ENCODE measurements at regions not wholly inside any gene's neighbourhood (a gene's known extent, or its start where the extent isn't known, plus 50 kb on each side); places are given as distances from the start of the nearest gene placed in this dataset.

DNA sequence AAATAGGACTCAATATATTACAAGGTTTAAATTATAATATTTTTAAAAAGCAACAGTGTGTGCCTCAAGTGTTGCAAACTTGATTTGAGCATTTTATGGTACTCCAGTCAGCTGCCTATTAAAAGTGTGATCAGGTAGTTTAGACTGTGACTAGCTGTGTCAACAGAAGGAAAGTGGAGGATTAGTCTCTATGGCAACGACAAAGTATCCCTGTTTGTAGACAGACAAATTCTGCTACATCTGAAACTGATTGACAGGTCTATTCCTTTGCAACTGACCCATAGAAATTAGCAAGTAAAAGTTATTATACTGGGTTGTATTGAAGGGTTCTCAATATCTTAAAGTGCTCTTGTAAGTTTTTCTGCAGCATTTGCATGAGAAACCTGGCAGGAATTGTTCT, 249.8 kb upstream of the ARRDC3 start:
- ATAC-seq (no peak), FAIRE-seq (no peak), DNase-seq (ENCODE audit: low read depth, low spot score) (no peak)
- 0% methylated on average over 1 of the region's 1 CpG for WGBS (ENCODE audit: insufficient coverage, insufficient replicate concordance, low lambda C conversion rate, missing lambda C conversion rate)
- in situ Hi-C loops (cut with MboI) (no loop called here), intact Hi-C loops (cut with micrococcal nuclease; ENCODE audit: unreplicated experiment) (no loop called here)
- no peak overlapping the region for H3K27ac ChIP-seq (ENCODE audit: control insufficient read depth, insufficient read depth)
- H3K4me3 ChIP-seq, result no peak overlapping the region
- no peaks in the 10 kb centered on the region for H3K36me3 ChIP-seq (ENCODE audit: control insufficient read depth in 2 of 2, insufficient read depth in 2 of 2, low read length in 1 of 2)
- ChIA-PET POLR2A (no interaction called here), RAD21 (ENCODE audit: unreplicated experiment) (interaction anchor here (1.4 kb wide), 1 partner anchor 9 kb away, joined by 3 read pairs; no protein-coding TSS in a partner anchor), SMC1A (ENCODE audit: uncharacterized antibody, unreplicated experiment) (interaction anchor here (1.1 kb wide), 1 partner anchor 9 kb away, joined by 3 read pairs; no protein-coding TSS in a partner anchor), CTCF (interaction anchor here (1.1 to 2.1 kb wide), 2 partner anchors 9 to 11 kb away, joined by 3 to 17 read pairs; no protein-coding TSS in a partner anchor)
- no peak overlapping the region for H3K9ac ChIP-seq (ENCODE audit: control insufficient read depth, insufficient read depth, low read length)
- H3K27me3 ChIP-seq (replicated peaks in 1 of 2; ENCODE audit: control insufficient read depth in 2 of 2, insufficient read depth in 2 of 2, low read length in 1 of 2), result no peaks in the 10 kb centered on the region
- TF ChIP-seq, protein P1, sequence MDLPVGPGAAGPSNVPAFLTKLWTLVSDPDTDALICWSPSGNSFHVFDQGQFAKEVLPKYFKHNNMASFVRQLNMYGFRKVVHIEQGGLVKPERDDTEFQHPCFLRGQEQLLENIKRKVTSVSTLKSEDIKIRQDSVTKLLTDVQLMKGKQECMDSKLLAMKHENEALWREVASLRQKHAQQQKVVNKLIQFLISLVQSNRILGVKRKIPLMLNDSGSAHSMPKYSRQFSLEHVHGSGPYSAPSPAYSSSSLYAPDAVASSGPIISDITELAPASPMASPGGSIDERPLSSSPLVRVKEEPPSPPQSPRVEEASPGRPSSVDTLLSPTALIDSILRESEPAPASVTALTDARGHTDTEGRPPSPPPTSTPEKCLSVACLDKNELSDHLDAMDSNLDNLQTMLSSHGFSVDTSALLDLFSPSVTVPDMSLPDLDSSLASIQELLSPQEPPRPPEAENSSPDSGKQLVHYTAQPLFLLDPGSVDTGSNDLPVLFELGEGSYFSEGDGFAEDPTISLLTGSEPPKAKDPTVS (IDR thresholded peaks at IDR 0.05; ENCODE audit: low read depth, low read length), result no peak
- TF ChIP-seq CREB1 (IDR thresholded peaks at IDR 0.05; ENCODE audit: low read depth), result no peak
- TF ChIP-seq POLR2AphosphoS2 (IDR thresholded peaks at IDR 0.05; ENCODE audit: low read depth, low read length), result no peak
- no peak for TF ChIP-seq RCOR1 (conservative IDR thresholded peaks at IDR 0.05; ENCODE audit: low read depth, low read length)
- no peak for TF ChIP-seq SIN3A (IDR thresholded peaks at IDR 0.05; ENCODE audit: low read depth, low read length)
- TF ChIP-seq NRF1 (conservative IDR thresholded peaks at IDR 0.05; ENCODE audit: low read depth, low read length), result no peak
- no peak for TF ChIP-seq DPF2 (IDR thresholded peaks at IDR 0.05)
- no peaks in the 10 kb centered on the region for H3K9me3 ChIP-seq (replicated peaks; ENCODE audit: control insufficient read depth, insufficient read depth, low read length)
- H2AFZ ChIP-seq (ENCODE audit: control insufficient read depth, low read depth, low read length), result no peak overlapping the region
- no peaks in the 10 kb centered on the region for H3K79me2 ChIP-seq (ENCODE audit: control insufficient read depth, insufficient read depth, low read length)
- H3K4me1 ChIP-seq (ENCODE audit: control insufficient read depth, insufficient read depth, low read length), result no peaks in the 10 kb centered on the region
- no peak overlapping the region for H3K4me2 ChIP-seq (ENCODE audit: control insufficient read depth, insufficient read depth)
- no TSS peak for BruUV-seq (replicated peaks)
- H4K20me1 ChIP-seq (ENCODE audit: control insufficient read depth, insufficient read depth), result no peaks in the 10 kb centered on the region

DNA sequence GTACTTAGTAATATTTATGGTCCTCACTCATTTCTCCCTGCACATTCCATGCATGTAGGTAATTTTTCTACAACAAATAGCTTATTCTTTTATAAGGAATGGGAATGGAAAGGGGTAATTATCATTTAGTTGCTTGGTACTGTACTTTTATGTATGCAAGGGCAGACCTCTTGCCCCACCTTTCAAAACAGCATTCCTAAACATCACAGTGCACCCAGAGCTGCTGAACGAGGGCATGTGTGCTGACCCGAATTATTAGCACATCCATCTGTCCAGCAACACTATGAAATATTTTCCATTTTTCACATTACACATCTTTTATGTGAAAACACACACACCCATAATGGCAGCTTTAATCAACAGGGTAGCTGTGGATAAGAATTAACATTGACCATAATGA, 228.6 kb upstream of the ARRDC3 start:
- Histone ChIP-seq H2AFZ (ENCODE audit: control insufficient read depth, low read depth, low read length) (no peak overlapping the region), H3K4me2 (ENCODE audit: control insufficient read depth, insufficient read depth) (no peak overlapping the region), H4K20me1 (ENCODE audit: control insufficient read depth, insufficient read depth) (no peaks in the 10 kb centered on the region), H3K27me3 (replicated peaks in 1 of 2; ENCODE audit: control insufficient read depth in 2 of 2, insufficient read depth in 2 of 2, low read length in 1 of 2) (no peaks in the 10 kb centered on the region), H3K4me3 (no peak overlapping the region), H3K9ac (ENCODE audit: control insufficient read depth, insufficient read depth, low read length) (no peak overlapping the region), H3K4me1 (ENCODE audit: control insufficient read depth, insufficient read depth, low read length) (no peaks in the 10 kb centered on the region), H3K9me3 (replicated peaks; ENCODE audit: control insufficient read depth, insufficient read depth, low read length) (no peaks in the 10 kb centered on the region), H3K27ac (ENCODE audit: control insufficient read depth, insufficient read depth) (no peak overlapping the region), H3K36me3 (ENCODE audit: control insufficient read depth in 2 of 2, insufficient read depth in 2 of 2, low read length in 1 of 2) (no peaks in the 10 kb centered on the region), H3K79me2 (ENCODE audit: control insufficient read depth, insufficient read depth, low read length) (no peaks in the 10 kb centered on the region)
- DNase-seq (ENCODE audit: low read depth, low spot score) (no peak), FAIRE-seq (no peak), ATAC-seq (no peak)
- POLR2A ChIA-PET, result no interaction called here
- intact Hi-C loops (cut with micrococcal nuclease; ENCODE audit: unreplicated experiment) (no loop called here), in situ Hi-C loops (cut with MboI) (no loop called here)
- no TSS peak for BruUV-seq (replicated peaks)
- WGBS (ENCODE audit: insufficient coverage, insufficient replicate concordance, low lambda C conversion rate, missing lambda C conversion rate), result 0% methylated on average over 2 of the region's 2 CpGs
- CTCF ChIA-PET, result interaction anchor here (1.0 kb wide), 1 partner anchor 30 kb away, joined by 3 read pairs; no protein-coding TSS in a partner anchor
- SMC1A ChIA-PET (ENCODE audit: uncharacterized antibody, unreplicated experiment), result no interaction called here
- RAD21 ChIA-PET (ENCODE audit: unreplicated experiment), result no interaction called here
- TF ChIP-seq, protein P2, sequence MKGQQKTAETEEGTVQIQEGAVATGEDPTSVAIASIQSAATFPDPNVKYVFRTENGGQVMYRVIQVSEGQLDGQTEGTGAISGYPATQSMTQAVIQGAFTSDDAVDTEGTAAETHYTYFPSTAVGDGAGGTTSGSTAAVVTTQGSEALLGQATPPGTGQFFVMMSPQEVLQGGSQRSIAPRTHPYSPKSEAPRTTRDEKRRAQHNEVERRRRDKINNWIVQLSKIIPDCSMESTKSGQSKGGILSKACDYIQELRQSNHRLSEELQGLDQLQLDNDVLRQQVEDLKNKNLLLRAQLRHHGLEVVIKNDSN (IDR thresholded peaks at IDR 0.05; ENCODE audit: borderline replicate concordance, extremely low read length, insufficient read depth, low read depth, low read length), result no peak
- TF ChIP-seq, protein P3, sequence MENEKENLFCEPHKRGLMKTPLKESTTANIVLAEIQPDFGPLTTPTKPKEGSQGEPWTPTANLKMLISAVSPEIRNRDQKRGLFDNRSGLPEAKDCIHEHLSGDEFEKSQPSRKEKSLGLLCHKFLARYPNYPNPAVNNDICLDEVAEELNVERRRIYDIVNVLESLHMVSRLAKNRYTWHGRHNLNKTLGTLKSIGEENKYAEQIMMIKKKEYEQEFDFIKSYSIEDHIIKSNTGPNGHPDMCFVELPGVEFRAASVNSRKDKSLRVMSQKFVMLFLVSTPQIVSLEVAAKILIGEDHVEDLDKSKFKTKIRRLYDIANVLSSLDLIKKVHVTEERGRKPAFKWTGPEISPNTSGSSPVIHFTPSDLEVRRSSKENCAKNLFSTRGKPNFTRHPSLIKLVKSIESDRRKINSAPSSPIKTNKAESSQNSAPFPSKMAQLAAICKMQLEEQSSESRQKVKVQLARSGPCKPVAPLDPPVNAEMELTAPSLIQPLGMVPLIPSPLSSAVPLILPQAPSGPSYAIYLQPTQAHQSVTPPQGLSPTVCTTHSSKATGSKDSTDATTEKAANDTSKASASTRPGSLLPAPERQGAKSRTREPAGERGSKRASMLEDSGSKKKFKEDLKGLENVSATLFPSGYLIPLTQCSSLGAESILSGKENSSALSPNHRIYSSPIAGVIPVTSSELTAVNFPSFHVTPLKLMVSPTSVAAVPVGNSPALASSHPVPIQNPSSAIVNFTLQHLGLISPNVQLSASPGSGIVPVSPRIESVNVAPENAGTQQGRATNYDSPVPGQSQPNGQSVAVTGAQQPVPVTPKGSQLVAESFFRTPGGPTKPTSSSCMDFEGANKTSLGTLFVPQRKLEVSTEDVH (IDR thresholded peaks at IDR 0.05; ENCODE audit: low read depth, partially characterized antibody), result no peak
- TF ChIP-seq ASH2L (IDR thresholded peaks at IDR 0.05; ENCODE audit: borderline replicate concordance, low read depth) (no peak), SMAD5 (IDR thresholded peaks at IDR 0.05; ENCODE audit: low read depth) (no peak), NFIC (IDR thresholded peaks at IDR 0.05; ENCODE audit: low read depth, low read length) (no peak)

All from GM12878 (cell line).